Endothelial cell of umbilical vein (primary cell): ENCODE measurements at regions not wholly inside any gene's neighbourhood (a gene's known extent, or its start where the extent isn't known, plus 50 kb on each side); places are given as distances from the start of the nearest gene placed in this dataset.

ENCODE experiments used
- BruUV-seq: library from RNA; stranded (reverse); fragments of 400-500 nt; replicated peaks from 2 replicates; lab custom pipeline; 2021; lab: Mats Ljungman, UMichigan
- CTCF ChIA-PET: fragments of 300-600, 350-600 bp; sonication (Branson Sonifier 250); formaldehyde crosslinking; loops from one replicate; lab custom pipeline; 2021; ENCODE audit warnings: antibody characterized with exemption, inconsistent platforms; lab: Charles Lee
- POLR2A ChIA-PET: fragments of 300-600, 350-600 bp; sonication (Branson Sonifier 250); formaldehyde crosslinking; loops from one replicate; lab custom pipeline; 2021; ENCODE audit warnings: antibody characterized with exemption, inconsistent platforms; lab: Charles Lee
- DNase-seq: peaks from one replicate; pipeline ENCODE4 v3.0.0-alpha.2; 2011; ENCODE audit warnings: low read depth, low spot score
- FAIRE-seq: peaks from 2 replicates; lab custom pipeline; 2011; peaks lifted over from hg19 to GRCh38; lab: Jason Lieb, UNC
- H2AFZ ChIP-seq: 2 replicates; pipeline ENCODE4 v1.6.0; 2012; ENCODE audit warnings: low read depth, low read length, control low read depth, inconsistent platforms
- H3K27ac ChIP-seq: 2 replicates; pipeline ENCODE4 v1.5.1; 2011; ENCODE audit warnings: low read depth, mild to moderate bottlenecking, control low read depth, low read length, moderate library complexity; ENCODE audit not compliant: insufficient read depth
- H3K27me3 ChIP-seq, 2 experiments: 2 replicates each; pipeline versions ENCODE4 v1.6.0 to v1.6.1; 2011; ENCODE audit warnings: low read length in 2 of 2, mixed read lengths in 1 of 2; ENCODE audit not compliant: control insufficient read depth in 2 of 2, insufficient read depth in 2 of 2
- H3K36me3 ChIP-seq, 2 experiments: 2 replicates in 1 of 2; 3 replicates in 1 of 2; pipeline ENCODE4 v1.5.1; 2011; ENCODE audit warnings: low read length in 2 of 2, mild to moderate bottlenecking in 1 of 2, moderate library complexity in 1 of 2; ENCODE audit not compliant: control insufficient read depth in 2 of 2, insufficient read depth in 2 of 2; ENCODE audit errors: extremely low read depth in 1 of 2
- H3K4me1 ChIP-seq: 3 replicates; pipeline ENCODE4 v1.5.1; 2011; ENCODE audit warnings: mild to moderate bottlenecking, low read length; ENCODE audit not compliant: control insufficient read depth, insufficient read depth; ENCODE audit errors: extremely low read depth
- H3K4me2 ChIP-seq: 2 replicates; pipeline ENCODE4 v1.6.1; 2011; ENCODE audit warnings: low read length, control low read depth, mixed read lengths; ENCODE audit not compliant: insufficient read depth
- H3K4me3 ChIP-seq, 3 experiments: fragments of 200-600 bp in 1 of 3; sonication (generic), shearing (Covaris generic) in 1 of 3; replicated peaks in 1 of 3; 2 replicates each; pipeline ENCODE4 v1.5.1; 2011 to 2016; ENCODE audit warnings: control low read depth in 3 of 3, low read length in 3 of 3, mild to moderate bottlenecking in 2 of 3, inconsistent platforms in 1 of 3, low read depth in 1 of 3, moderate library complexity in 1 of 3; ENCODE audit not compliant: insufficient read depth in 1 of 3
- H3K79me2 ChIP-seq: 2 replicates; pipeline ENCODE4 v1.6.0; 2012; ENCODE audit warnings: low read length, inconsistent platforms; ENCODE audit not compliant: control insufficient read depth, insufficient read depth
- H3K9ac ChIP-seq: replicated peaks from 2 replicates; pipeline ENCODE3; 2011; ENCODE audit warnings: low read length, control low read depth; ENCODE audit not compliant: insufficient read depth; ENCODE audit errors: extremely low read depth
- H3K9me1 ChIP-seq: replicated peaks from 3 replicates; pipeline ENCODE4 v1.6.0; 2011; ENCODE audit warnings: mild to moderate bottlenecking, low read length; ENCODE audit not compliant: control insufficient read depth, insufficient read depth; ENCODE audit errors: extremely low read depth
- H3K9me3 ChIP-seq: replicated peaks from 2 replicates; pipeline ENCODE4 v1.5.1; 2012; ENCODE audit warnings: low read length, inconsistent platforms; ENCODE audit not compliant: control insufficient read depth, insufficient read depth
- H4K20me1 ChIP-seq: replicated peaks from 2 replicates; pipeline ENCODE3; 2011; ENCODE audit warnings: mild to moderate bottlenecking, low read length; ENCODE audit not compliant: control insufficient read depth, insufficient read depth; ENCODE audit errors: extremely low read depth
- EZH2 ChIP-seq: IDR thresholded peaks from 2 replicates; pipeline ENCODE4 v1.6.1; 2012; ENCODE audit warnings: borderline replicate concordance, low read depth, mild to moderate bottlenecking, moderate library complexity, low read length, inconsistent platforms; ENCODE audit not compliant: severe bottlenecking
- FOS ChIP-seq: IDR thresholded peaks from 2 replicates; pipeline ENCODE4 v1.6.1; 2011; ENCODE audit warnings: mild to moderate bottlenecking, low read length, moderate library complexity, borderline replicate concordance; ENCODE audit not compliant: insufficient read depth
- GATA2 ChIP-seq: IDR thresholded peaks from 2 replicates; pipeline ENCODE4 v1.7.0; 2011; ENCODE audit warnings: low read depth, mild to moderate bottlenecking, moderate library complexity, mixed read lengths, low read length; ENCODE audit not compliant: insufficient read length, insufficient read depth
- MYC ChIP-seq: IDR thresholded peaks from one replicate; pipeline ENCODE4 v1.6.1; 2011; ENCODE audit warnings: mild to moderate bottlenecking, low read depth, low read length
- POLR2A ChIP-seq: IDR thresholded peaks from 2 replicates; pipeline ENCODE4 v1.6.1; 2012; ENCODE audit warnings: low read depth, mild to moderate bottlenecking, control low read depth, low read length
- POLR2AphosphoS5 ChIP-seq: IDR thresholded peaks from 2 replicates; pipeline ENCODE4 v1.6.1; 2012; ENCODE audit warnings: low read depth, mild to moderate bottlenecking, control low read depth, low read length, moderate library complexity; ENCODE audit not compliant: insufficient read depth
- dilution Hi-C: fragments of 300-500 bp; cut with MboI; formaldehyde crosslinking; loops from one replicate; pipeline ENCODE4 v1.15.0; 2019; ENCODE audit warnings: low sequenced_read_pairs; ENCODE audit not compliant: extremely low pct_ligation_motif_present
- intact Hi-C: fragments of 100-400 bp; cut with micrococcal nuclease; formaldehyde crosslinking; loops from one replicate; pipeline ENCODE4 v1.10.0; 2022
- TF ChIP-seq, protein P1 (sequence below): IDR thresholded peaks from 2 replicates; pipeline ENCODE4 v1.6.1; 2011; ENCODE audit not compliant: insufficient read depth, insufficient read length
- TF ChIP-seq, protein P2 (sequence below), 2 donors: IDR thresholded peaks; 1 replicate in 1 of 2; 2 replicates in 1 of 2; pipeline ENCODE4 v1.5.1; 2011; ENCODE audit warnings: low read length in 2 of 2, mild to moderate bottlenecking in 2 of 2, moderate library complexity in 2 of 2, control low read depth in 1 of 2, inconsistent platforms in 1 of 2, low read depth in 1 of 2; ENCODE audit not compliant: insufficient read depth in 1 of 2; ENCODE audit errors: extremely low read depth in 1 of 2

DNA sequence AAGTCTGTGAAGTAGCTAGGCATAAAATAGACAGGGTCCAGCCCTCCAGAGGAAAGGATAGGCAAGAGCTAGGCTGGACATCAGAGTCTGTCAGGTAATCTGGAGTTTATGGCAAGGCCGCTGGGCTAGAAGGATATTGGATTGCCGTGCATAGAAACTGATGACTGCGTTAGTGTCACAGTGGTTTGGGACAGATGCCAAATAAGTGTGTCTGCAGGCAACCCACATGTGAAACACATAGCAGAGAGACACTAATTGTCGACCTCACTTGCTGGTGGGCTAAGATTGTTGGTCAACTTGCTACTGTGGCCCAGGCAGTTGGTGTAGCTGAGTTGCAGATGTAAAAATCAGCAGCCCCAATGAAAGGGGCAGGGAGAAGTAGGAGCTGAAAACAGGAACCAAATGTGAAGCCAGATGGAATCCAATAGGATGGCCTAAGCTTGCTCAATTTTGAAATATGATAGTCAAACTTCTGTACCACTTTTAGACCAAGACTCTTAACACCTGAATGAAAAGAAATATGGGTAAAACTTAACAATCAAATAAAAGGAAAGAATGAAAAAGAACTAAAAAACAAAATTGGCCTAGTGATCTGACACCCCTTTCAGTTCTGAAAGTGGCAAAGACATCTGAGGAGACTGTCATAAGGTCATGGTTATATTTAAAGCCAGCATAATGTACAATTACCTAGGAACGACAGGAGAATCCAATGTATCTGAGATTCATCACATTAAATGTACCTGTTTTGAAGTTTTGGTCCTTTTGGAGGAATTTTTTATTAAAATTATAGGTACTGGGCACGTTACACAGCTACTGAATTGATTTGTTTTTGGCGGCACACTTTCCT, 243.3 kb upstream of the ACTBL2 start:
- H3K9me1 ChIP-seq: no peaks in the 10 kb centered on the region
- no peak for FAIRE-seq
- intact Hi-C loops (no loop called here), dilution Hi-C loops (no loop called here)
- H3K9me3 ChIP-seq: no peaks in the 10 kb centered on the region
- H3K4me2 ChIP-seq: no peak overlapping the region
- BruUV-seq: no TSS peak
- no peaks in the 10 kb centered on the region for H3K4me1 ChIP-seq
- no peak overlapping the region for H2AFZ ChIP-seq
- H3K9ac ChIP-seq: no peak overlapping the region
- H3K36me3 ChIP-seq: no peaks in the 10 kb centered on the region
- TF ChIP-seq POLR2A (no peak), EZH2 (no peak), FOS (no peak), MYC (no peak), GATA2 (no peak), POLR2AphosphoS5 (no peak)
- TF ChIP-seq, protein P1, sequence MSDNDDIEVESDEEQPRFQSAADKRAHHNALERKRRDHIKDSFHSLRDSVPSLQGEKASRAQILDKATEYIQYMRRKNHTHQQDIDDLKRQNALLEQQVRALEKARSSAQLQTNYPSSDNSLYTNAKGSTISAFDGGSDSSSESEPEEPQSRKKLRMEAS: no peak
- TF ChIP-seq, protein P2, sequence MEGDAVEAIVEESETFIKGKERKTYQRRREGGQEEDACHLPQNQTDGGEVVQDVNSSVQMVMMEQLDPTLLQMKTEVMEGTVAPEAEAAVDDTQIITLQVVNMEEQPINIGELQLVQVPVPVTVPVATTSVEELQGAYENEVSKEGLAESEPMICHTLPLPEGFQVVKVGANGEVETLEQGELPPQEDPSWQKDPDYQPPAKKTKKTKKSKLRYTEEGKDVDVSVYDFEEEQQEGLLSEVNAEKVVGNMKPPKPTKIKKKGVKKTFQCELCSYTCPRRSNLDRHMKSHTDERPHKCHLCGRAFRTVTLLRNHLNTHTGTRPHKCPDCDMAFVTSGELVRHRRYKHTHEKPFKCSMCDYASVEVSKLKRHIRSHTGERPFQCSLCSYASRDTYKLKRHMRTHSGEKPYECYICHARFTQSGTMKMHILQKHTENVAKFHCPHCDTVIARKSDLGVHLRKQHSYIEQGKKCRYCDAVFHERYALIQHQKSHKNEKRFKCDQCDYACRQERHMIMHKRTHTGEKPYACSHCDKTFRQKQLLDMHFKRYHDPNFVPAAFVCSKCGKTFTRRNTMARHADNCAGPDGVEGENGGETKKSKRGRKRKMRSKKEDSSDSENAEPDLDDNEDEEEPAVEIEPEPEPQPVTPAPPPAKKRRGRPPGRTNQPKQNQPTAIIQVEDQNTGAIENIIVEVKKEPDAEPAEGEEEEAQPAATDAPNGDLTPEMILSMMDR (IDR thresholded peaks at IDR 0.05; ENCODE audit: extremely low read depth in 1 of 2, insufficient read depth in 1 of 2, low read depth in 1 of 2, low read length in 2 of 2): no peak
- no peak overlapping the region for H3K27ac ChIP-seq
- no peaks in the 10 kb centered on the region for H3K27me3 ChIP-seq
- POLR2A ChIA-PET: no interaction called here
- DNase-seq: no peak
- CTCF ChIA-PET: no interaction called here
- H4K20me1 ChIP-seq: no peaks in the 10 kb centered on the region
- H3K4me3 ChIP-seq: no peak overlapping the region
- no peaks in the 10 kb centered on the region for H3K79me2 ChIP-seq
